Adrenal gland (tissue), 5 donors: ENCODE measurements at regions not wholly inside any gene's neighbourhood (a gene's known extent, or its start where the extent isn't known, plus 50 kb on each side); places are given as distances from the start of the nearest gene placed in this dataset.

Experiments
- POLR2A ChIP-seq, 2 donors: fragments of 450-650 bp; IDR thresholded peaks; one replicate each; pipeline ENCODE4 v1.6.1; 2017; ENCODE audit warnings: antibody characterized with exemption in 2 of 2, mild to moderate bottlenecking in 2 of 2, moderate library complexity in 1 of 2
- TF ChIP-seq, protein P1 (sequence below), 6 experiments: fragments of 450-650 bp in 4 of 6; fragments of 200-600 bp in 2 of 6; sonication (generic) in 1 of 6; IDR thresholded peaks; 1 replicate in 5 of 6; 2 replicates in 1 of 6; pipeline versions ENCODE4 v1.5.1 to v1.8.0; 2016 to 2021; ENCODE audit warnings: antibody characterized with exemption in 6 of 6, mild to moderate bottlenecking in 2 of 6, moderate library complexity in 1 of 6
- donor health status: DM: no; HTN: no; CAD: no.

DNA sequence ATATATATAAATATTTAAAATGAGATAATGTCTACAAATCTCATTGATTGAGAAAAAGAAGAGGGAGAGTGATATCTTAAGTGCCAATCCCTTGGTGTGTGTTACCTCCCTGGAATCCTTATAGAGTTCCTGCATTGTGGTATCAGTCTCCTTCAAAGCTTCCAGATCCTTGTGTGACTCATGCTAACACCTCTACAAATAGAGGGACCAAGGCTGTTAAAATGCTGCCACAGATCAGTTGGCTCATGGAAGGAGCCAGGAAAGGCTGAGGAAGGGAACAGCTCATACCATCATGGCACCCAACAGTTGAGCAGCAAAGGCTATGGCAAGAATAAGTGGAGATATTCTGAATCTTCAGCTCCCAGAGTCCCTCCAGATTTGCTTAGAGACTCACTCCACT lies 163.6 kb upstream of the ISX start:
- TF ChIP-seq POLR2A (IDR thresholded peaks at IDR 0.05), result no peak
- TF ChIP-seq, protein P1, sequence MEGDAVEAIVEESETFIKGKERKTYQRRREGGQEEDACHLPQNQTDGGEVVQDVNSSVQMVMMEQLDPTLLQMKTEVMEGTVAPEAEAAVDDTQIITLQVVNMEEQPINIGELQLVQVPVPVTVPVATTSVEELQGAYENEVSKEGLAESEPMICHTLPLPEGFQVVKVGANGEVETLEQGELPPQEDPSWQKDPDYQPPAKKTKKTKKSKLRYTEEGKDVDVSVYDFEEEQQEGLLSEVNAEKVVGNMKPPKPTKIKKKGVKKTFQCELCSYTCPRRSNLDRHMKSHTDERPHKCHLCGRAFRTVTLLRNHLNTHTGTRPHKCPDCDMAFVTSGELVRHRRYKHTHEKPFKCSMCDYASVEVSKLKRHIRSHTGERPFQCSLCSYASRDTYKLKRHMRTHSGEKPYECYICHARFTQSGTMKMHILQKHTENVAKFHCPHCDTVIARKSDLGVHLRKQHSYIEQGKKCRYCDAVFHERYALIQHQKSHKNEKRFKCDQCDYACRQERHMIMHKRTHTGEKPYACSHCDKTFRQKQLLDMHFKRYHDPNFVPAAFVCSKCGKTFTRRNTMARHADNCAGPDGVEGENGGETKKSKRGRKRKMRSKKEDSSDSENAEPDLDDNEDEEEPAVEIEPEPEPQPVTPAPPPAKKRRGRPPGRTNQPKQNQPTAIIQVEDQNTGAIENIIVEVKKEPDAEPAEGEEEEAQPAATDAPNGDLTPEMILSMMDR (IDR thresholded peaks at IDR 0.05), result no peak
